Hepatocyte (in vitro differentiated cells): ENCODE measurements at regions not wholly inside any gene's neighbourhood (a gene's known extent, or its start where the extent isn't known, plus 50 kb on each side); places are given as distances from the start of the nearest gene placed in this dataset.

Experiments used
- CTCF ChIP-seq: fragments of 200-600 bp; sonication (generic); IDR thresholded peaks from 2 replicates; pipeline ENCODE4 v1.5.1; 2016; ENCODE audit warnings: antibody characterized with exemption, mild to moderate bottlenecking; ENCODE audit not compliant: poor library complexity
- EZH2 ChIP-seq: fragments of 200-600 bp; sonication (generic); IDR thresholded peaks from 2 replicates; pipeline ENCODE4 v1.6.1; 2016; ENCODE audit warnings: antibody characterized with exemption, mild to moderate bottlenecking, borderline replicate concordance

DNA sequence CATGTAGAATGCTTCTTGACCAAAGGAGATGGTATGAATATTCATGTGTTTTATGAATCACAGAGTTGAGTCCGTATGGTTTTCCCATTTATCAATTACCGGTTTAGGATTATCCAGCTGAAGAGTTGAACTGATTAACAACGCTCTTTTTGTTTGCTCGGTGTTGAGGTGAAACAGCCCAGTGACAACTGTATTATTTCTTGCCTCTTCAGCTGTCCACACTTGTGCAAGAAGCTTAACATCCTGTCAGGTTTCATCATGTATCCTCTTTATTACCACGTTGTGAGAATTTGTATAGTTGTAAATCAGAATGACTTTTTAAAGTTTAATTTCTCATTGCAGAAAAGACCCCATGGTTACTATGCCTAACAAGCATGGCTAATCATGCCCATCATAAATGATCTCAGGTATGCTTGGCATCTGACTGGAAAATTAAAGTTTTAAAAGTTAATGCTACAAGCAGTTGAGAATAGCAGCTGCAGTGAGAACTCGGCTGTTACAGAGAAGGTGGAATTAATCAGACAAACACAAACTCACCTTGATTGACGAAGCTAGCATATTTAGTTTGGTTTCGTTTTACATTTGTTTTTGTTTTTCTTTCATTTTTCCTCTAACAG, 563.2 kb upstream of the ADGRL2 start:
- no peak for TF ChIP-seq CTCF
- TF ChIP-seq EZH2: no peak
